LNCaP clone FGC (cell line): ENCODE measurements at regions not wholly inside any gene's neighbourhood (a gene's known extent, or its start where the extent isn't known, plus 50 kb on each side); places are given as distances from the start of the nearest gene placed in this dataset.

ENCODE experiments used
- DNase-seq: peaks from one replicate; pipeline ENCODE4 v3.0.0-alpha.2; 2011; ENCODE audit warnings: low read depth
- H3K4me3 ChIP-seq: 2 replicates; pipeline ENCODE4 v1.5.1; 2011; ENCODE audit warnings: mild to moderate bottlenecking, low read depth, low read length, control low read depth
- TF ChIP-seq, protein P1 (sequence below): IDR thresholded peaks from 2 replicates; pipeline ENCODE4 v1.5.1; 2012; ENCODE audit warnings: mild to moderate bottlenecking; ENCODE audit not compliant: control insufficient read depth, insufficient read depth; ENCODE audit errors: extremely low read depth

- H3K4me3 ChIP-seq, result no peak overlapping the region
- TF ChIP-seq, protein P1, sequence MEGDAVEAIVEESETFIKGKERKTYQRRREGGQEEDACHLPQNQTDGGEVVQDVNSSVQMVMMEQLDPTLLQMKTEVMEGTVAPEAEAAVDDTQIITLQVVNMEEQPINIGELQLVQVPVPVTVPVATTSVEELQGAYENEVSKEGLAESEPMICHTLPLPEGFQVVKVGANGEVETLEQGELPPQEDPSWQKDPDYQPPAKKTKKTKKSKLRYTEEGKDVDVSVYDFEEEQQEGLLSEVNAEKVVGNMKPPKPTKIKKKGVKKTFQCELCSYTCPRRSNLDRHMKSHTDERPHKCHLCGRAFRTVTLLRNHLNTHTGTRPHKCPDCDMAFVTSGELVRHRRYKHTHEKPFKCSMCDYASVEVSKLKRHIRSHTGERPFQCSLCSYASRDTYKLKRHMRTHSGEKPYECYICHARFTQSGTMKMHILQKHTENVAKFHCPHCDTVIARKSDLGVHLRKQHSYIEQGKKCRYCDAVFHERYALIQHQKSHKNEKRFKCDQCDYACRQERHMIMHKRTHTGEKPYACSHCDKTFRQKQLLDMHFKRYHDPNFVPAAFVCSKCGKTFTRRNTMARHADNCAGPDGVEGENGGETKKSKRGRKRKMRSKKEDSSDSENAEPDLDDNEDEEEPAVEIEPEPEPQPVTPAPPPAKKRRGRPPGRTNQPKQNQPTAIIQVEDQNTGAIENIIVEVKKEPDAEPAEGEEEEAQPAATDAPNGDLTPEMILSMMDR, result no peak
- no peak for DNase-seq
These were observed 185.8 kb upstream of the PPP2R3A start for GRCh38 chr3:135779590-135780235.

DNA sequence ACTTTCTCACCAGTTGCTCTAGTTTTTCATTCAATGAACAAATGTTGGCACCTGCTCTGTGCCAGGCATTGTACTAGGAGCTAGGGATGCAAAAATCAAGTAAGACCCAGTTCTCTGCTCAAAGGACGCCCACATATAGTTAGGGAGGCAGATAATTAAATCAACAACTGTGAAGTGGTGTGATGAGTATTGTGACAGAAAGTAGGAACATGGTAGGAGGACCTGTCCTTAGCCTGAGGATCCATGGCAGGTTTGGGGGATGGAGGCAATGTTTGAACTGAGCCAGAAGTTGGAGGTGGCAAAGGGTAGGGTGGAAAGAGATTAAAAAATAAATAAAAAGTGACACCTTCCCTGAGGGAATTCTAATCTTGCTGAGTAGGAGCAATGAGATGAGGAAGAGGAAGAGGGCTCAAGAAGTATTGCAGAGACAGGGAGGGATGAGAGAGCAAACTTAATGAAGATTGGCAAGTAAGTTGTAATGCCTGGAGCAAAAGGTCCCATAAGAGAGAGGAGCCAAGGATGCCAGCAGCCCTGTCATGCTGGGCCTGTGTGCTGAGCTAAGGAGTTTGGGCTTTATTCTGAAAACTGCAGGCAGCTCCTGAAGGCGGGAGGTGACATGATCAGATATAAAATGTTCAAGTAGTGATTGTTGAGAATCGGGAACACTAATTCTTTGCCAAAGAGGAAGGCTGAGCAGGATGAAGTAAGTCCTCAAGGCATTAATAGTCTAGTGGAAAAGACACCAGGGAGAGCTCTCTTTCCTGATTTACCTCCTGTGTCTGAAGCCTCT lies 184.3 kb upstream of the PPP2R3A start:
- no peak for DNase-seq
- H3K4me3 ChIP-seq, result no peak overlapping the region
- TF ChIP-seq, protein P1, result no peak

DNA sequence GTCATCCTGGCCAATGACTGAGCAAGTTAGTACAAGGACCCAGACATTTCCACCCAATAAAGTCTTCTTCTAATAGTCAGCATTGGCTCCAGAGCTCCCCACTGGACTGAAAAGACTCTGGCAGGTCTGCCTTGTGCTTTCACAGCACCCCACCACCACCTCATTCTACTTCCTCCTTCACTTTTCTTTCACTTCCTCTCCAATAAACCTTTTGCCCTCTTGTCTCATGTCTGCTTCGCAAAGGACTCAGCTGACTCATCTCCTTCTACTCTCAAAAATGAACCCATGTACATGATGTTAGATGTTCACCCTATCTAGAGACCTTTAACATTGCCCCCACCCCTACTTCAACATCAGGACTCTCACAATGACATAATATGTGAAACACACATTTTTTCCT lies 181.0 kb upstream of the PPP2R3A start:
- TF ChIP-seq, protein P1, result no peak
- DNase-seq, result no peak
- H3K4me3 ChIP-seq, result no peak overlapping the region

DNA sequence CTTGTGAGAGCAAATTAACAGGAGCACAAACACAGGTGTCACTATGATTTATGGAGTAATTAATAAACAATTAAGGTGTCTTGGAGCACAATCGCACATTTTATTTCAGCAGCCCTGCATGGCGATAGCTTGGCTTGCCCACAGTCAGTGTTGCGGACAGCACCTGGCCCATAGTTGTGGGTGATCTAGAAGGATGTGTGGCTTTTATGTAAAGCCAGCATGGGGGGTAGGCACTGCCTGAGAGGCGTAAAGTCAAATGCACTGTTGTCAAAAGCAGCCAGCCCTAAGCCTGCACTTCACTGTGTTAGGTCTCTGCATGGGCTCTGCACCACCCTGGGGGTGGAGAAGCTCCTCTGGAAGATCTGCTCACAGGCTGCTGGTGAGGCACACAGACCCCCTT lies 177.4 kb upstream of the PPP2R3A start:
- TF ChIP-seq, protein P1, result no peak

GRCh38 chr3:135788978-135789377 lies 176.6 kb upstream of the PPP2R3A start:
- no peak for DNase-seq
- TF ChIP-seq, protein P1, result no peak

More for the DNA sequence above, 177.4 kb upstream of the PPP2R3A start:
- H3K4me3 ChIP-seq, result no peak overlapping the region
- DNase-seq, result no peak

DNA sequence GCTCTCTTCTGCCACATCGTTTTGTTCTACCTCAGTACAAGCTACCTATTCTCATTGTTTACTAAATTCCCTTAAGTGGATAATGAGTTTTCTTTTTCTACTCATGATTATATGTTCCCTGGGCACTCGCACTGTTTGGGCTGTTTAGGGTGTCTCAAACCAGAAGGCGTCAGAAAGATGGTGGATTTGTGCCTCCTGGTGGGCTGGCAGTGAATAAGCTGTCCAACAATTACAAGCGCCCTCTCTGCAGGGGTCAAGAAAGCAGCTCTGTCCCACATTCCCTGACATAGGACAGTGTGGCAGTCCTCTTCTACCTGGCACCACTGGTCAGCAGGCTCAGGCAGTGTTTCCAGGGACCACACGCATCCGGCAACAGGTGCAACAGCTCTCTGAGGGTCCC lies 173.4 kb upstream of the PPP2R3A start:
- DNase-seq, result no peak
- TF ChIP-seq, protein P1, result peak; percentile 28; the same call in 1 of the 2 replicates
- no peak overlapping the region for H3K4me3 ChIP-seq

More at GRCh38 chr3:135788978-135789377, 176.6 kb upstream of the PPP2R3A start:
- no peak overlapping the region for H3K4me3 ChIP-seq
